NCI-H446 treated with DMSO at 0.1 percent for 48 hours (cell line): ENCODE measurements at regions not wholly inside any gene's neighbourhood (a gene's known extent, or its start where the extent isn't known, plus 50 kb on each side); places are given as distances from the start of the nearest gene placed in this dataset.
"Not testable (repeated sequence)": the region's sequence is repeated elsewhere in the genome, so short reads cannot be mapped to it uniquely, and the experiment has no call there.

ENCODE experiments used
- DNase-seq: peaks from one replicate; lab custom pipeline; 2025; lab: John Stamatoyannopoulos, UW

DNA sequence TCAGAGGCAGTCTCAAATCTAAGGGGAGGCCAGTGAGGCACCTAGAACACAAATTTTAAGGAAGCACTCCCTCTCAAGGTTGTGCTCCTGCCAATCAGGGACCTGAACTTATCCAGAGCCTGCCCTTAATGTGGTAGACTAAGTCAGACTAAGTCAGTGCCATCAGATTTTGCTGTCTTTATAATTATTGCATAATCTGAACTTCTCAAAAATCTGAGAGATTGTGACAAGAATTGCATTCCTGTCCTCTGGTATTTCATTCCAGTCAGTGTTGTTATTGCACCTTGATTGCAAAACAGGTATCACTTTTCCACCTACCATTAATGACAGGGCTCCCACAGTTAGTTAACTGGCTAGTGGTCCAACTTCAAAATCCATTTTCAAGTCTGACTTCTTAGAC lies 197.1 kb upstream of the HCN1 start:
- DNase-seq, result no peak

DNA sequence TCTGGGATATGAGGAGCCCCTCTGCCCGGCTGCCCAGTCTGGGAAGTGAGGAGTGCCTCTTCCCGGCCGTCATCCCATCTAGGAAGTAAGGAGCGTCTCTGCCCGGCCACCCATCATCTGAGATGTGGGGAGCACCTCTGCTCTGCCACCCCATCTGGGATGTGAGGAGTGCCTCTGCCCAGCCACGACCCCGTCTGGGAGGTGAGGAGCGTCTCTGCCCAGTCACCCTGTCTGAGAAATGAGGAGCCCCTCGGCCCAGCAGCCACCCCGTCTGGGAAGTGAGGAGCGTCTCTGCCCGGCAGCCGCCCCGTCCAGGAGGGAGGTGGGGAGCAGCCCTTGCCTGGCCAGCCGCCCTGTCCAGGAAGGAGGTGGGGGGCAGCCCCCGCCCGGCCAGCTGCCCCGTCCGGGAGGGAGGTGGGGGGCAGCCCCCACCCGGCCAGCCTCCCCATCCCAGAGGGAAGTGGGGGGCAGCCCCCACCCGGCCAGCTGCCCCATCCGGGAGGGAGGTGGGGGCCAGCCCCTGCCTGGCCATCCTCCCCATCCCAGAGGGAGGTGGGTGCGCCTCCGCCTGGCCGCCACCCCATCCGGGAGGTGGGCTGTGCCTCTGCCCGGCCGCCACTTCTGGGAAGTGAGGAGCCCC lies 194.4 kb upstream of the HCN1 start:
- DNase-seq, result not testable (repeated sequence)

DNA sequence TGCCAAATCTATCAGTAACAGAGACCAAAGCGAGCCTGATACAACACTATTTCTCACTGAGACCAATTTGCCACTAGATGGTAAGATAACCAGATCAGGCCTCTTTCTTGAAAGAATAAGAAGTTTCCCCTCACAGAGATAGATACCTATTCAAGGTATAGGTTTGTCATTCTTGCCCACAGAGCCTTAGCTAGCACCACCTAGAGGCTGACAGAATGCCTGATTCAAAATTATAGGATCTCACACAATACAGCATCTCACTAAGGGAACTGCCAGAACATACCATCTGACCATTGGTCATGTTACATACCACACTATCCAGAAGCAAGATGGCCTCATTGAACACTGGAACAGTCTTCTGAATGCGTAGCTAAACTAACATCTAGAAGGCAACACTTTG lies 166.6 kb upstream of the HCN1 start:
- no peak for DNase-seq

DNA sequence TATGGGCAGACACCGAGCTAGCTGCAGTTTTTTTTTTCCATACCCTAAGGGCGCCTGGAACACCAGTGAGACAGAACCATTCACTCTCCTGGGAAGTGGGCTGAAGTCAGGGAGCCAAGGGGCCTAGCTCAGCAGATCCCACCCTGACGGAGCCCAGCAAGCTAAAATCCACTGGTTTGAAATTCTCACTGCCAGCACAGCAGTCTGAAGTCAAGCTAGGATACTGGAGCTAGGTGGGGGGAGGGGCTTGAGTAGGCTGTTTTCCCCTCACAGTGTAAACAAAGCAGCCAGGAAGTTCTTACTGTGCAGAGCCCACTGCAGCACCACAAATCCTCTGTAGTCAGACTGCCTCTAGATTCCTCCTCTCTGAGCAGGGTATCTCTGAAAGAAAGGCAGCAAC lies 151.7 kb upstream of the HCN1 start:
- DNase-seq, result no peak

DNA sequence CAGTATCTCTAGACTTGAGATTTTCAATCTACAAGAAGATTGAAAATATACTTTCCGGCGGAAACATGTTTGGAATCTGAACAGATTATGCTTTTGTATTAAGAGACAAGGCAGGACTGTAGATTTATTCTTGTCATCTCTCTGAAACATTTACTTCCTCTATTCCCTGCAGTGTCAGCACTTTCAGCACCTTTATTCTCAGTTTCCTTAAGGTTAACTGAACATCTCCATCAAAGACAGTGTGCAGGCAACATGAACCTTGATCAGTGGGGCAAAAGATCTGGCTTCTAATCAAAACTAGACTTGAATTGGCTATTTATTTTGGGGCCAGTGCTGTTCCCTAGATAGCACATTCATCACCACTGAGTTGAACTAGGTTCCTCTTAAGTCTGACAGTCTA lies 129.9 kb upstream of the HCN1 start:
- no peak for DNase-seq

DNA sequence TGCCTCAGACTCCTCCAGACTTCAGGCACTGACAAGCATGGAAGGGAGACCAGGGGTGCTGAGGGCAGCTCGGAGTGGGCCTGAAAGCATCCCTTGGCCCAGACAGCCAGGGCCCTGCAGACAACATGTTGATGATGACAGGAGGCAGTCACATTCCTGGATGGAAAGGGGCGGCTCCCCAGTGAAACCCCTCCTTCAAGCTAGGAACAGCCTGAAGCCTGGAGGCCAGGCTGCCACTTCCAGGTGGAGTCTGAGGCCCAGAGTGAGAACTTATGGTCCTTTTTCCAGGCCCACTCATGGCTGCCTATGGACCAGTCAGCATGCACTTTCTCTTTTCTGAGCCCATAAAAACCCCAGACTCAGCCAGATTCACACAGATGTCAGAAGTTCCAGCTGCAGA lies 104.2 kb upstream of the HCN1 start:
- no peak for DNase-seq

DNA sequence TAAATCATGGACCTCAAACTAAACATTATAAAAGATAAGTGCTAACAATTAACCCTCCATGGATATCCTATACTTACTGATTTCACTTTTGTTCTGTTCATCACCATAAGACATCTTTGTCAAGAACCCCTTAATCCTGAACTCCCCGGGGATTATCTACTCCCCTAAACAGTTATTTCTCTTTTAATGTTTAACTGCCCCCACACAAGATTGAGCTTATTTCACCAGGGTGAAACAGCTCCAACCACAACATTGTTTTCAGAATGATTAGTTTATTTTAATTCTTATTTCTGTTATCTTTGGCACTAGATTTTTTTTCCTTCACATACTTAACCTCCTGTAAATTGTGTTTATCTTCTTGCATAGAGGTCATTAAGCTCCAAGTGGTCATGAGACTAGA lies 103.2 kb upstream of the HCN1 start:
- no peak for DNase-seq

DNA sequence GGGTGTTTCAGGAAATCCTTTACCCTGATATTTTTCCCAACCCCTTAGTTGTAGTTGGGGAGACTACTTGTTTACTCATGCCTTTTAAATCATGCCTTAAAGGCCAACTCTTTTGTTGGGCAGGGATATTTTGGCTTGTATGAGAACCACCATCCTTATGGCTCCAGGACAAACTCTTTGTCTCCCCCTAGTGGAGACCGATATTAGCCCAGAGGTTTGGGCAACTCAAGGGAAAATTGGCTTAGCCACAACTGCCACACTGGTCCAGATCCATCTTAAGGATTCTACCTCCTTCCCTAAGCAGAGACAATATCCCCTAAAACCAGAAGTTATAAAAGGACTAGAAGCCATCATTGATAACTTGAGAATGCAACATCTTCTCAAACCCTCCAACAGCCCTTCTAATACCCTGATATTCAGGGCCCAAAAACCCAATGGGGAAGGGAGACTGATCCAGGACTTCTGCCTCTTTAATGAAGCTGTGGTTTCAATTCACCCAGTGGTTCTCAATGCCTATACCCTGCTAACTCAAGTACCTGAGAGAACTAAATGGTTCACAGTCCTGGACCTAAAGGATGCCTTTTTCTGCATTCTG lies 100.9 kb upstream of the HCN1 start:
- no peak for DNase-seq

DNA sequence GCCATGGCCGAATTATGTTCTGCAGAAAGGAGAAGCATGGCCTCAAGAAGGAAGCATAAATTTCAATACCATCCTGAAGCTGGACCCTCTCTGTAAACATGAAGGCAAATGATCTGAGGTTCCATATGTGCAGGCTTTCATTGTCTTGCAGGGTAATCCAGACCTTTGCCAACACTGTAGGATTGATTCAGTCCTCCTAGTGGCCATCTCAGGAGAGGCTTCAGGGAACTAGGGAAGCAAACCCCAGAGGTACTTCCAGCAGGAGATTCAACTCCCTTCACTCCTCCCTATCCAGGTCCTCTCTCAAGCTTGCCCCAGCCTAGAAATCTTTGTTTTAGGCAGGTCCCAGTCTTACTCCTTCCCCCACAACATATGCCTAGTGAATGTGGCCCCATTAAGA lies 99.3 kb upstream of the HCN1 start:
- DNase-seq, result no peak

DNA sequence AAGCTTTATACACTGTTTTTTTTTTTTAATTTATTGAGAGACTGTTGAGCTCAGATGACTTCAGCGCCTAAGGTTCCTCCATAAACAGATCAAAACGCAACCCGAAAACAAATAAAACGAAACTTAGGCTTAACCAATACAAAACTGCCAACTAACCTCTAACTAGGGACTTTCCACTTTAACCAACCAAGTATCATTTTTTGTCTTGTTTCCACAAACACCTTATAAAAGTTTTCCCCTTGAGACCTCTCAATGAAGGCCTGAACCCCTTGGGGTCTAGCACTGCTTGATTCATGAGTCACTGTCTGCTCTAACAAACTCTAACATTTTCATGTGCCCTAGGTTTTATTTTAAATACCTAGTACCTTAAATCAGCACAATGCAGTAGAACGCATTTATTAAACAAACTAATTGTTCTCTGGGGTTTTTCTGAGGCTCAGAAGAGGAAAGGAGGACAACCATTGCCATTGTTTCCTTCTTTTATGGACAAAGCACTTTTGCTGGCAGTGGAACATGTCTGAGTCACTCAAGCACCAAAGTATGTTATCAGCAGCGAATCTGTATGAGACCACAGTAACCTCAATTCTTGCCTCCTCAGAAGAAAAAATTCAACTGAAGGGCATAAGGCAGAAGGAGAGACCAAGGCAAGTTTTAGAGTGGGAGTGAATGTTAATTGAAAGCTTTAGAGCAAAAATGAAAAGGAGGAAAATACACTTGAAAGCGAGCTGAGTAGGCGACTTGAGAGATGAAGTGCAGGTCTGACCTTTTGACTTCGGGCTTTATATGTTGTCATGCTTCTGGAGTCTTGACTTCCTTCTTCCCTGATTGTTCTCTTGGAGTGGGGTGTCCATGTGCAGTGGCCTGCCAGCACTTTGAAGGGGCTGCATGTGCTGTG lies 97.7 kb upstream of the HCN1 start:
- DNase-seq, result no peak

DNA sequence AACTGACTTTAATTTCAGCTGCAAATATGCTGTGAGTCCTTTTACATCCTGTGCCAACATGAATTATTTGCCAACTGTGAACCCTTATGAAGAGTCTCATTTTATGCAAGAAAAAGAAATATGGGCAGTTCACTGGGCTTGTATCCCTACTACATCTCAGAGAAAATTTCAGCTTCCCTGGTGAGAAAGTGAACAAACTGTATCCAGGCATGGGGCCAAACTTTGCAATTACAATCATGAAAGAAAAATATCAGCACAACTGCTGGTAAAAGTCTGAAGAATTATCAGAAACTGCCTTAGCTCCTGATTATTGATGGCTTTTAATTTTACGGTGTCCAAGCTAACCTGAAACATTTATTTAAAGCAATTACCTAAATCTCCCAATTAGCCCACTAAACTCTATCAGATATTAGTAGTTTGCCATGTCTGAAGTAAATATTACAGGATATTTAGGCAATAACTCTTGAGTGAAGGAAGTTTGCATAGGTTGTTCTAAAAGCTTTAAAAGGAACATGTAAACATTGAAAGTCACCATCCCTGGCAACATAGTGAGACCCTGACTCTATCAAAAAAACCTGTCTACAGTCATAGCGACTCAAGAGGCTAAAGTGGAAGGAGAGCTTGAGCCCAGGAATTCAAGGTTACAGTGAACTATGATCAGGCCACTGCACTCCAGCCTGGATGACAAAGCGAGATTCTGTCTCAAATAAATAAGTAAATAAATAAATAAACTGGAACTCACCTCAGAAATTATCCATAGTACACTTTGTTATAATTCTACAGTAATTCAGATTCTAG lies 83.9 kb upstream of the HCN1 start:
- peak; percentile 81 for DNase-seq

DNA sequence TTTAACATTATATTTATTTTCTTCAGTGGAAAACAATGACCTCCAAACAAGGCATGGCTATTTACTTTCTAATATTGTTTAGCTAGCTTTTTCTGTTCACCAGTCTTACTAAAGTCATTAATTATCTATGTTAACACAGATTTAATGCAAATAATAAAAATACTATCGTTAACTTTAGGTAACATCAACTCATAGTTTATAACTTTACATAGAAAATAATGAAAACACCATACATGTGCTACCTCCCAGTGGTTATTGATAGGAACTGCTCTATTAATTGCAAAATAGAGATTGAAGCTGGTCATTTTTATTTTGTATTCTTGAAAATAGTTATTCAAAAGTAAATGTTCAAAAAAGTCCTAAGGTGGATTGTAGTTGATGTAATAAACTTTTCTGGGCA lies 78.3 kb upstream of the HCN1 start:
- peak; percentile 49 for DNase-seq

DNA sequence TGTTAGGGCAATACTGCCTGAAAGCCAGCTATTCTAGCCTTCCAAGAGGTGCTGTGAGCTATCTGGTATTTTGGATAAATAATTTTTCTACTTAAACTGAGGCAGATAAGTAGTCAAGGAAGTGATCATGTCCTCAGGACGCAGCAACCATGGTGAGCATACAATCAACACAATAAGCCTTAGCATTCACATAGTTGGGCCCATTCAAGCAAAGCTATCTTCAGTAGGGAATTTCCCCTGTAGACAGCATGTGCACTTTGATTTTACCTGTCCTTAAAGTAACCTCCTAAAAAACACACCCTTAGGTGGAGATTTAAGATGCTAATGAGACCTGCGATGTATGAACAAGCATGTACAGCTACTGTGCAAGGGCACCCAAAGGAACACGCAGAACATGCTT lies 76.2 kb upstream of the HCN1 start:
- DNase-seq, result no peak

DNA sequence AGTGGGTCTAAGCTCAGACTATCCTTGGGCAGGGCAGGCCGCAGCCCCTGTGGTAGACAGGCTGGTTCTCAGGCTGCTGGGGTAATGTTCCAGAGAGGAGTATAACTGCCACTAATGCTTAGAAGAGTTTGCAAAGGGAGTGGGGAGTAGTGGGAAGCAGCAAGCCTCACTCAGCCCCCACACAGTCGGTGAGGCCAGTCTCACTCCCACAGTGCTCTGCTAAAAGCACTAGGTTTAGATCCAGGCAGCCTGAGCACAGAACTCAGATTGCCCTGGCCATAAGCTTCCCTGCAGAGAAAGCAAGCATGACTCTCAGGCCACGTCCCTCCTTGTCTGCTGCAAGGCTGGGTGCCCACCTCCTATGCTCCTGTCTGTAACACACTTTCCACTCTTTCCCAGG lies 69.4 kb upstream of the HCN1 start:
- DNase-seq, result no peak

DNA sequence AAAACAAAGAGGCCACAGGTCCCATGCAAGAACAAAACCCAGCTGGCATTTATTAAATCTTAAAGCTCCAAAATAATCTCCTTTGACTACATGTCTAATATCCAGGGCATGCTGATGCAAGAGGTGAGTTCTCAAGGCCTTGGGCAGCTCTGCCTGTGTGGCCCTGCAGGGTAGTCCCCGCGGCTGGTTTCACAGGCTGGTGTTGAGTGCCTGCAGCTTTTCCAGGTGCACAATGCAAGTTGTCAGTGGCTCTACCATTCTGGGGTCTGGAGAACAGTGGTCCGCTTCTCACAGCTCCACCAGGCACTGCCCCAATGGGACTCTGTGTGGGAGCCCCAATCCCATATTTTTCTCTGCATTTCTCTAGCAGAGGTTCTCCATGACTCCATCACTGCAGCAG lies 54.4 kb upstream of the HCN1 start:
- DNase-seq, result no peak

DNA sequence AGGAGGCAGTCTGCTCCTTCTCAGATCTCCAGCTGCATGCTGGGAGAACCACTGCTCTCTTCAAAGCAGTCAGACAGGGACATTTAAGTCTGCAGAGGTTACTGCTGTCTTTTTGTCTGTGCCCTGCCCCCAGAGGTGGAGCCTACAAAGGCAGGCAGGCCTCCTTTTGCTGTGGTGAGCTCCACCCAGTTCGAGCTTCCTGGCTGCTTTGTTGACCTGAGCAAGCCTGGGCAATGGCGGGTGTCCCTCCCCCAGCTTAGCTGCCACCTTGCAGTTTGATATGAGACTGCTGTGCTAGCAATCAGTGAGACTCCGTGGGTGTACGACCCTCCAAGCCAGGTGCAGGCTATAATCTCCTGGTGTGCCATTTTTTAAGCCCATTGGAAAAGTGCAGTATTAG lies 52.3 kb upstream of the HCN1 start:
- DNase-seq, result not testable (repeated sequence)
